Thoracic aorta (tissue), 2 donors: ENCODE measurements at regions not wholly inside any gene's neighbourhood (a gene's known extent, or its start where the extent isn't known, plus 50 kb on each side); places are given as distances from the start of the nearest gene placed in this dataset.

Source experiments
- ATAC-seq: fragments of 150-250 bp; one replicate; pipeline ENCODE4 v1.8.0; 2017; ENCODE audit warnings: low read depth; ENCODE audit not compliant: insufficient number of reproducible peaks, low FRiP score
- DNase-seq: peaks from one replicate; pipeline ENCODE4 v3.0.0-alpha.2; 2020; ENCODE audit warnings: low spot score
- H3K27ac ChIP-seq, 2 donors: fragments of 200-600 bp; sonication (generic); 1 replicate in 1 of 2; 2 replicates in 1 of 2; pipeline ENCODE4 v1.5.1; 2016; ENCODE audit warnings: mild to moderate bottlenecking in 2 of 2, moderate library complexity in 2 of 2
- H3K27me3 ChIP-seq: fragments of 200-600 bp; sonication (generic); replicated peaks from 2 replicates; pipeline ENCODE4 v1.6.0; 2016; ENCODE audit warnings: mild to moderate bottlenecking; ENCODE audit not compliant: insufficient read depth
- H3K36me3 ChIP-seq: fragments of 200-600 bp; sonication (generic); one replicate; pipeline ENCODE4 v1.5.1; 2016
- H3K4me1 ChIP-seq, 2 donors: fragments of 200-600 bp; sonication (generic); 1 replicate in 1 of 2; 2 replicates in 1 of 2; pipeline versions ENCODE4 v1.5.1 to v1.6.0; 2016; ENCODE audit warnings: low read depth in 2 of 2, mild to moderate bottlenecking in 1 of 2; ENCODE audit not compliant: control insufficient read depth in 1 of 2
- H3K4me3 ChIP-seq: fragments of 200-600 bp; sonication (generic); 2 replicates; pipeline ENCODE4 v1.5.1; 2016; ENCODE audit warnings: mild to moderate bottlenecking
- H3K9me3 ChIP-seq: fragments of 200-600 bp; sonication (generic); 2 replicates; pipeline ENCODE4 v1.5.1; 2016
- CTCF ChIP-seq: fragments of 200-600 bp; sonication (generic); IDR thresholded peaks from one replicate; pipeline ENCODE4 v1.5.1; 2019; ENCODE audit warnings: antibody characterized with exemption

- H3K27ac ChIP-seq, result no peak overlapping the region
- peaks cover 0 to 10% of the 10 kb centered on the region in 2 donors for H3K4me1 ChIP-seq
- DNase-seq (no peak), ATAC-seq (no peak)
- H3K36me3 ChIP-seq, result no peaks in the 10 kb centered on the region
- H3K9me3 ChIP-seq, result no peaks in the 10 kb centered on the region
- no peaks in the 10 kb centered on the region for H3K27me3 ChIP-seq
- TF ChIP-seq CTCF, result no peak
- no peak overlapping the region for H3K4me3 ChIP-seq
Measured at GRCh38 chrX:133474574-133474973, 59.3 kb upstream of the GPC4 start.

- no peak overlapping the region for H3K4me3 ChIP-seq
- no peak overlapping the region for H3K27ac ChIP-seq
- H3K4me1 ChIP-seq, result peaks cover 0 to 10% of the 10 kb centered on the region in 2 donors
- H3K36me3 ChIP-seq, result no peaks in the 10 kb centered on the region
- ATAC-seq (no peak), DNase-seq (no peak)
- H3K9me3 ChIP-seq, result no peaks in the 10 kb centered on the region
- no peak for TF ChIP-seq CTCF
- H3K27me3 ChIP-seq, result no peaks in the 10 kb centered on the region
Measured at GRCh38 chrX:133473451-133473850, 58.2 kb upstream of the GPC4 start.

GRCh38 chrX:133468051-133468450 is 52.8 kb upstream of the GPC4 start:
- Histone ChIP-seq H3K4me3 (no peak overlapping the region), H3K36me3 (no peaks in the 10 kb centered on the region), H3K27ac (no peak overlapping the region), H3K27me3 (no peaks in the 10 kb centered on the region), H3K9me3 (no peaks in the 10 kb centered on the region), H3K4me1 (no peaks in the 10 kb centered on the region)
- DNase-seq, result no peak
- no peak for ATAC-seq
- no peak for TF ChIP-seq CTCF

GRCh38 chrX:133465254-133465653 is 50.0 kb upstream of the GPC4 start:
- Histone ChIP-seq H3K27ac (no peak overlapping the region), H3K36me3 (no peaks in the 10 kb centered on the region), H3K4me3 (no peak overlapping the region), H3K27me3 (no peaks in the 10 kb centered on the region), H3K4me1 (no peaks in the 10 kb centered on the region), H3K9me3 (no peaks in the 10 kb centered on the region)
- ATAC-seq (no peak), DNase-seq (no peak)
- TF ChIP-seq CTCF, result no peak
